Rectal smooth muscle tissue (tissue), 1 donor: ENCODE measurements at regions not wholly inside any gene's neighbourhood (a gene's known extent, or its start where the extent isn't known, plus 50 kb on each side); places are given as distances from the start of the nearest gene placed in this dataset.
"Not testable (repeated sequence)": the region's sequence is repeated elsewhere in the genome, so short reads cannot be mapped to it uniquely, and the experiment has no call there.

ENCODE experiments used
- H3K27ac ChIP-seq: one replicate; pipeline ENCODE4 v1.7.0; 2013; ENCODE audit warnings: low read depth, low read length, inconsistent platforms
- H3K27me3 ChIP-seq: one replicate; pipeline ENCODE4 v1.7.0; 2013; ENCODE audit warnings: low read length; ENCODE audit not compliant: control insufficient read depth, insufficient read depth
- H3K36me3 ChIP-seq: one replicate; pipeline ENCODE4 v1.7.0; 2013; ENCODE audit warnings: low read length; ENCODE audit not compliant: control insufficient read depth, insufficient read depth
- H3K4me1 ChIP-seq: one replicate; pipeline ENCODE4 v1.7.0; 2013; ENCODE audit warnings: low read length; ENCODE audit not compliant: control insufficient read depth, insufficient read depth
- H3K4me3 ChIP-seq: one replicate; pipeline ENCODE4 v1.7.0; 2013; ENCODE audit warnings: low read length
- H3K9ac ChIP-seq: one replicate; pipeline ENCODE4 v1.7.0; 2013; ENCODE audit warnings: low read length

DNA sequence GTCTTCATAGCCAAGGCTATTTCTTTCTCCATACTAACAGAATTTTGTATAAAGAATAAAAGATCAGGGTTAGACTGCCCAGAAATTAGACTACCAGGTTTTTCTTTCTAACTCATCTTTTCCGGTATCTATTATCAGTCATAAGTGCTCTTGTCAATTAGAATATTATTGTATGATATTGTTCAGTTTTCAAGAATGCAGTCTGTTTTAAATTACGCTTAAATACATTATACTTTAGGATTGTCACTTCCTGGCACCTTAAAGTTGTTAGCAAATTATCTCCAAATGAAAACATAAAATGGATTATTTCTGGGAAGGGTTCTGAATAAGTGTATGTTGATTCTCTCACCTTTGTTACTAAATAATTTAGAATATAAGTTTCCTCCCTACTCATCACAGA lies 497.2 kb downstream of the IGSF11 start:
- Histone ChIP-seq H3K27ac (no peak overlapping the region), H3K4me1 (no peaks in the 10 kb centered on the region), H3K4me3 (no peak overlapping the region), H3K36me3 (no peaks in the 10 kb centered on the region), H3K27me3 (no peaks in the 10 kb centered on the region), H3K9ac (no peak overlapping the region)

DNA sequence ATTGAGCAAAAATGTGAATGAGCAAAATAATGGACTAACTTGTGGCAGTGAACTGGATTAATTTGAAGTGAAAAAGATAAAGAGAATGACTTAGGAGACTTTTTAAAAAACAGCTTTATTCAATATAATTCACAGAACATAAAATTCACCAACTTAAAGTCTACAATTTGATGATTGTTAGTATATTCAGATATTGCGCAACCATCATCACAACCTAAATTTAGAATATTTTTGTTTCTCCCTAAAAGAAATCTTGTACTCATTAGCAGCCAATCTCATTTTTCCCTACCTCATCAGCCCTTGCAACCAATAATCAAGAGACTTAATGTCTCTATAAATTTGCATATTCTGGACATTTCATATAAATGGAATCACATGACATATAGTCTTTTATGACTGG lies 496.5 kb downstream of the IGSF11 start:
- no peak overlapping the region for H3K9ac ChIP-seq
- H3K4me3 ChIP-seq = no peak overlapping the region
- H3K4me1 ChIP-seq = no peaks in the 10 kb centered on the region
- no peak overlapping the region for H3K27ac ChIP-seq
- no peaks in the 10 kb centered on the region for H3K27me3 ChIP-seq
- no peaks in the 10 kb centered on the region for H3K36me3 ChIP-seq

DNA sequence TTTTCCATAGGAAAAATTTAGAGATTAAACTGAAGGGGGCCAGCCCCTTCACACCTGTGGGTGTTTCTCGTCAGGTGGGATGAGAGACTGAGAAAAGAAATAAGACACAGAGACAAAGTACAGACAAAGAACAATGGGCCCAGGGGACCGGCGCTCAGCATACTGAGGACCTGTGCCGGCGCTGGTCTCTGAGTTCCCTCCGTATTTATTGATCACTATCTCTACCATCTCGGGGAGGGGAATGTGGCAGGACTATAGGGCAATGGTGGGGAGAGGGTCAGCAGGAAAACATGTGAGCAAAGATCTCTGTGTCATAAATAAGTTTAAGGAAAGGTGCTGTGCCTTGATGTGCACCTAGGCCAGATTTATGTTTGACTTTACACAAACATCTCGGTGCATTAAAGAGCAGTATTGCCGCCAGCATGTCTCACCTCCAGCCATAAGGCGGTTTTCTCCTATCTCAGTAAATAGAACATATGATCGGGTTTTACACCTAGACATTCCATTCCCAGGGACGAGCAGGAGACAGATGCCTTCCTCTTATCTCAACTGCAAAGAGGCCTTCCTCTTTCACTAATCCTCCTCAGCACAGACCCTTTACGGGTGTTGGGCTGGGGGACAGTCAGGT lies 494.7 kb downstream of the IGSF11 start:
- H3K27me3 ChIP-seq, H3K36me3 ChIP-seq, H3K4me3 ChIP-seq, H3K9ac ChIP-seq, H3K4me1 ChIP-seq, H3K27ac ChIP-seq: not testable (repeated sequence)

DNA sequence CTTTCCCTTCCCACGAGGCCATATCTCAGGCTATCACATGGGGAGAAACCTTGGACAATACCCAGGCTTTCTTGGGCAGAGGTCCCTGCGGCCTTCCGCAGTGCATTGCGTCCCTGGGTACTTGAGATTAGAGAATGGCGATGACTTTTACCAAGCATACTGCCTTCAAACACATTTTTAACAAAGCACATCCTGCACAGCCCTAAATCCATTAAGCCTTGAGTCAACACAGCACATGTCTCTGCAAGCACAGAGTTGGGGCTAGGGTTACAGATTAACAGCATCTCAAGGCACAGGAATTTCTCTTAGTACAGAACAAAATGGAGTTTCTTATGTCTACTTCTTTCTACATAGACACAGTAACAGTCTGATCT lies 494.2 kb downstream of the IGSF11 start:
- H3K9ac ChIP-seq, H3K4me1 ChIP-seq, H3K36me3 ChIP-seq: not testable (repeated sequence)

DNA sequence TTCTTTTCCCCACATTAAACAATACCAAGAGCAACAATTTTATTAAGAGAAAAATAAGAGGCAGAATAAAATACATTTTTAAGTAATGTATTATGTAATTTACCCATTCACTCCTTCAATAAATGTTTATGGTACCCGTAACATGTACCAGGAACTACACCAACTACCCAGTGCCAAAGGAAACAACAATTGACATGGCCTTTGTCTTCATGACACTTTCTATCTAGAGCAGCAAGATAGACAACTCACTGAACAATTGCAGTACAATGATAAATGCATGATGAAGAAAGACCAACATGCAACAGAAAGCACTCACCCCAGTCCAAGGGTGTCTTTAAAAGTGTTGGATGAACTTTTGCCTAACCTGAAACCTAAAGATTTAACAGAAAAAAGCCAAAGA lies 493.8 kb downstream of the IGSF11 start:
- Histone ChIP-seq H3K4me1 (no peaks in the 10 kb centered on the region), H3K27ac (no peak overlapping the region), H3K9ac (no peak overlapping the region), H3K27me3 (no peaks in the 10 kb centered on the region), H3K36me3 (no peaks in the 10 kb centered on the region), H3K4me3 (no peak overlapping the region)

More for the DNA sequence above, 494.2 kb downstream of the IGSF11 start:
- H3K27ac ChIP-seq, H3K4me3 ChIP-seq, H3K27me3 ChIP-seq: not testable (repeated sequence)

DNA sequence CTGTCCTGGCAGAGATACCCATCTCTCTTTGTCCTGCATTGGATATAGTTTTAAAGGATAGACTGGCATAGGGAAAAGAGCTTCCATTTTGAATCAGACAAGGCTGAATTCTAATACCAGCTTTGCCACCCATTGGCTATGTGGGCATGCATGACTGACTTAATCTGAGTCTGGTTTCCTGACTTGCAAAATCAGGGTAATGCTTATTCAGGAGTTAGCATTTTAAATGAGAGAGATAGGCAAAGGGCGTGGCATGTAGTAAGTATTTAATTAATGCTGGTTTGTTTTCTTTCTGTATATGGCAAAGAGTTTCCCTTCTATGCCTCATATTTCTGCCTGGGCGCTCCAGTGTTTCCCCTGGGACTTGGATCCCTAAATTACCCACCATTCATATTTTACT lies 492.9 kb downstream of the IGSF11 start:
- no peak overlapping the region for H3K27ac ChIP-seq
- H3K27me3 ChIP-seq = no peaks in the 10 kb centered on the region
- H3K4me1 ChIP-seq = no peaks in the 10 kb centered on the region
- no peak overlapping the region for H3K9ac ChIP-seq
- no peak overlapping the region for H3K4me3 ChIP-seq
- no peaks in the 10 kb centered on the region for H3K36me3 ChIP-seq

DNA sequence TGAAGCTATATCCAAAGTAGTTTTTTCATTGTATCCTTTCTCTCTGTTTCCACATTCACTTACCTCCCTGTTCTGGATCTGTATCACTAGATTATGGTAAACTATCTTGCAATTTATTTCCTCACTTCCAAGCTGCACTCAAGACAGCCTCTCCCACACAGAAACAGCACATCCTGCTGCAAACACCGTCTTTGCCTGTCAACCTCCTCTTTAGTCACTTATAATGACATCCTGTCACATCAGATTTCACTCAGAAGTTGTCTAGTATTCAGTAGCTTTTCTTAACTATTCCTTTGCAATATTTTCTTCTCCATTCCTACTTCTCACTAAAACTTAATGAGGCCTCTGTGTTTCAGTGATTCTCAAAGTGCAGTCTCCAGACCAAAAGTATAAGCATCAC lies 490.8 kb downstream of the IGSF11 start:
- Histone ChIP-seq H3K4me1 (no peaks in the 10 kb centered on the region), H3K27me3 (no peaks in the 10 kb centered on the region), H3K4me3 (no peak overlapping the region), H3K9ac (no peak overlapping the region), H3K36me3 (no peaks in the 10 kb centered on the region), H3K27ac (no peak overlapping the region)

DNA sequence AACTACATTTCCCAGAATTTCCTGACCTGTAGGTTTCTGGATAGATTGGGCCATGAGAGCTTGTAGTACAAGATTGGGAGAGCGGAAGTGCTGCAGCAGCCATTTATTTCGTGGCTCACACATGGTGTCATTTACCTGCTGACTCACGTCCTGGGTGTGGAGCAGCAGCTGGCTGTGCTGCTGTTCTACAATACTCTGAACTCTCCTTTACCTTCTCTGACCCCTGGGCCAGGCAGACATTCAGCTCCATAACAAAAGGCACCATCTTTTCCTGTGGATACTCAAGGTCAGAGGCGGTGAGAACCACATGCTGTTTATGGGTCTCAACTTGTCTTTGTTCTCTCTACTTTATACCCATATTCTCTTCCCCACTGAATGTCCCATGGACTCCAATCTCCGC lies 490.2 kb downstream of the IGSF11 start:
- no peak overlapping the region for H3K27ac ChIP-seq
- no peak overlapping the region for H3K9ac ChIP-seq
- H3K4me3 ChIP-seq = no peak overlapping the region

DNA sequence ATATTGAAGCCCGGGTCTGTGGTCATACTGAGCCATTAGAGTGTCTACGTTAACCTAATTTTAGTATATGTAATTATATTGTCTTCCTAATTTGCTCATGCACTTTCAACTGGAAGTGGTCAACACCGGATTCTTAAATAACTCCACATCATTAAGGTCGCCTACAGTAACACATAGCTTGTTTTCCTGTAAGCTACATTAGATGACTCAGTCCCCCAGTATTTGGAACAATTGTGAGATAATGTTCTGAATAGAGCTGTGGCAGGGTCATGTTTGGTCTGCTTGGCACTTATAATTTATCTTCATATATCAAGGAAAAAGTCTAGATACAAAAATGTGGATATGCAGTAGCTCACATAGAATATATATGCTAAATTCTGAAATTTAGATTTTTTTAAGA lies 486.2 kb downstream of the IGSF11 start:
- H3K27me3 ChIP-seq = no peaks in the 10 kb centered on the region
- H3K27ac ChIP-seq = no peak overlapping the region
- no peak overlapping the region for H3K9ac ChIP-seq
- H3K36me3 ChIP-seq = no peaks in the 10 kb centered on the region
- no peaks in the 10 kb centered on the region for H3K4me1 ChIP-seq
- no peak overlapping the region for H3K4me3 ChIP-seq

More for the DNA sequence above, 490.2 kb downstream of the IGSF11 start:
- Histone ChIP-seq H3K27me3 (no peaks in the 10 kb centered on the region), H3K36me3 (no peaks in the 10 kb centered on the region), H3K4me1 (no peaks in the 10 kb centered on the region)

DNA sequence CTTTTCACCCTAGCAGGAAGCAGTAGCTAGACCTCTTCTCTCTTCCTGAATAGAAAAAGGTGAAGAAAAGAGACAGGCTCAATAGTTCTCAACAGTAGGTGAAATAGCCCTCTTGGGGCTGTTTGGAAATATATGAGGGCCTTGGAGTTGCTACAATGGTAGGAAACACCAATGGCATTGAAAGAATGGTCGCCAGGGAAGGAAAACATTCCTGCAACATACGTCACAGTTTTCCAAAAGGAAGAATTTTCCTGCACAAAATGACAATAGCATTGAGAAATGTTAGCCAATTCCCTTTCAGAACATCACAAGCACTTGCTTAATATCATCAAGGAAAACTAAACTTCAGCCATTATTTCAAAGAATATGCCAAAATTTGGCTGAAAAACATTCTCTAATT lies 484.5 kb downstream of the IGSF11 start:
- H3K27me3 ChIP-seq = no peaks in the 10 kb centered on the region
- no peak overlapping the region for H3K27ac ChIP-seq
- H3K4me1 ChIP-seq = no peaks in the 10 kb centered on the region
- H3K9ac ChIP-seq = no peak overlapping the region
- H3K4me3 ChIP-seq = no peak overlapping the region
- H3K36me3 ChIP-seq = no peaks in the 10 kb centered on the region

DNA sequence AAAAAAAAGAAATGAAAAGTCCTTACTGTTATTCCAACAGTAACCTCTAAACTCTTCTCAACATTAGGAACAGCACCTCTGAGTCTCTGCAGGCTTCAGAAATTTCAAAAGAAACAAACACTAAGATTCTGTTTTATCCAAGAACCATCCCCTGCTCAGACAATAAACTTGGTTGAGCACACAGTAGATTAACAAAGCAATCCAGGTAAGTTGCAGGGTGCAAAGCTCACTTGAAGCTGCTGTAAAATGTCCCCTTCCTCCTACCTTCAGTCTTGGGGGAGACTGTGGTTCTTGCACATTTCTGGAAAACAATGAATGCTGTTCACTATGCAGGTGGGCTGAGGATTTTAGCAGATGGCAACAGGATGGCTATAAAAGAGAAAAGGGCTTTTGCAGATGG lies 484.1 kb downstream of the IGSF11 start:
- H3K9ac ChIP-seq = no peak overlapping the region
- H3K4me3 ChIP-seq = no peak overlapping the region
- no peaks in the 10 kb centered on the region for H3K36me3 ChIP-seq
- H3K4me1 ChIP-seq = no peaks in the 10 kb centered on the region
- no peak overlapping the region for H3K27ac ChIP-seq
- no peaks in the 10 kb centered on the region for H3K27me3 ChIP-seq

DNA sequence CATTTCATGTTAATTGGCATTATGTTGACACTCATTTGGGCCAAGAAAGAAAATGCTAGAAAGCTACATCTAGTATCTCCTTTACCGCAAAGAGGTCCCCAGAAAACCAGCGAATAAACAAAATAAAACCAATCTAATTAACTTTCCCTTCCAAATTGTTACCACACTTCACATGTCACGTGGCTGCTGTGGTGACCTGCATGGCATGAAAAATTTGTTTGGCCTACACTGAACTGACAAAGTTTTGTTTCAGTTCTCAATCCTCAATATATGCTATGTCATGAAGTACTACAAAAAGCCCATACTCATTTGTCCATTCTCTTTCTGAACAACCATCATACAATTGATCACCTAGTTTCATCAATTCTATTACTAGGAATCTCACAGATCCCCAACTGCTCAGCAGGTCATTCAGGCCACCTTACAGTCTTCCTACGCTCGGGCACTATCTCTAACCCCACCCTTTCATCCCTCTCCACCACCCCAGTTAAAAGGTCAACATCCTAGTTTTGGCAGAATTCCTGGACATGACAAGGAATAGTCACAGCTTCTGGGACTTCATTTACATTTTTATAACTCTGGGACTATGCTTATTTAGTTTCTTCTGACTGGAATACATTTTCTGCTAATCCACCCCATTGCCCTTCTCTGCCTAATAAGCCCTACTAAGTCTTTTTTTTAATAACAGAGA lies 480.4 kb downstream of the IGSF11 start:
- Histone ChIP-seq H3K27ac (no peak overlapping the region), H3K36me3 (no peaks in the 10 kb centered on the region), H3K4me3 (no peak overlapping the region)

DNA sequence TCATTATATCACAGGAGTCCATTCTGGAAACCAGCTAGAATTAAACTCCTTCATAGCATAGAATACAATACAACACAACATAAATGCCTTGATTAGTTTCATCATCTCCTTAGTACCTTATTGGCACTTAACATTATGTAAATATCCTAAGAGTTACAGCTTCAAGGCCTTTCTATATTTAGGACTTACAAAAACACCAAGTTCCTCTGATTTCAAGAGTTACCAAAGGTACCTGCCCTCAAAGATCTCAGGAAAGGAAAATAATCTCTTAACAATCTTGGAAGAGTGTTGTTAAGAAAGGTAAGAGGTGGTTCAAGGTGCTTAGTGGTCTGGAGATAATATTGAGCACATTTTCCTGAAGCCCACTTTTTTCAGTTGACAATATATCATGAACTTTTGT lies 477.7 kb downstream of the IGSF11 start:
- Histone ChIP-seq H3K9ac (no peak overlapping the region), H3K4me1 (no peaks in the 10 kb centered on the region), H3K36me3 (no peaks in the 10 kb centered on the region), H3K4me3 (no peak overlapping the region), H3K27me3 (no peaks in the 10 kb centered on the region), H3K27ac (no peak overlapping the region)

More for the DNA sequence above, 480.4 kb downstream of the IGSF11 start:
- H3K4me1 ChIP-seq = no peaks in the 10 kb centered on the region
- no peaks in the 10 kb centered on the region for H3K27me3 ChIP-seq
- H3K9ac ChIP-seq = no peak overlapping the region
